ENCODE measurements at regions not wholly inside any gene's neighbourhood (a gene's known extent, or its start where the extent isn't known, plus 50 kb on each side); places are given as distances from the start of the nearest gene placed in this dataset.

DNA sequence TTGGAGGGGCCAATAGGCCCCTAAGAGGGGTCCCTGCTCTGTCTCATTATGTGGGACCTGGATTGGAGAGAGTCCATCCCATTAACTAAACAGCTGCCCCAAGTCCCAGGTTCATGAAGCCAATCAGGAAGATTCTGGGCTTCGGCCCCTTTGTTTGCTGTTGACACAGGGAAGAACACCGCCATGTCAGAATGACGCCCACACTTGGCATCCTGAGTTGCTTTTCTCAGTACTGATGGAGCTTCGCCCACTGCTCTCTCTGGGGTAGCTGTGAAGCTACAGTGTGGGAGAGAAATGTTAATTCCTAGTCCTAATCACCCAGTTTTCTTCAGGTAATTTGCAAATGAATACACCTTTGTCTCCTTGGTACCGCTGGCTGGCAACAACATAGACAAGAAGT lies 264.7 kb downstream of the GLRX3 start:
- no peak for DNase-seq (ENCODE audit: low read depth)

DNA sequence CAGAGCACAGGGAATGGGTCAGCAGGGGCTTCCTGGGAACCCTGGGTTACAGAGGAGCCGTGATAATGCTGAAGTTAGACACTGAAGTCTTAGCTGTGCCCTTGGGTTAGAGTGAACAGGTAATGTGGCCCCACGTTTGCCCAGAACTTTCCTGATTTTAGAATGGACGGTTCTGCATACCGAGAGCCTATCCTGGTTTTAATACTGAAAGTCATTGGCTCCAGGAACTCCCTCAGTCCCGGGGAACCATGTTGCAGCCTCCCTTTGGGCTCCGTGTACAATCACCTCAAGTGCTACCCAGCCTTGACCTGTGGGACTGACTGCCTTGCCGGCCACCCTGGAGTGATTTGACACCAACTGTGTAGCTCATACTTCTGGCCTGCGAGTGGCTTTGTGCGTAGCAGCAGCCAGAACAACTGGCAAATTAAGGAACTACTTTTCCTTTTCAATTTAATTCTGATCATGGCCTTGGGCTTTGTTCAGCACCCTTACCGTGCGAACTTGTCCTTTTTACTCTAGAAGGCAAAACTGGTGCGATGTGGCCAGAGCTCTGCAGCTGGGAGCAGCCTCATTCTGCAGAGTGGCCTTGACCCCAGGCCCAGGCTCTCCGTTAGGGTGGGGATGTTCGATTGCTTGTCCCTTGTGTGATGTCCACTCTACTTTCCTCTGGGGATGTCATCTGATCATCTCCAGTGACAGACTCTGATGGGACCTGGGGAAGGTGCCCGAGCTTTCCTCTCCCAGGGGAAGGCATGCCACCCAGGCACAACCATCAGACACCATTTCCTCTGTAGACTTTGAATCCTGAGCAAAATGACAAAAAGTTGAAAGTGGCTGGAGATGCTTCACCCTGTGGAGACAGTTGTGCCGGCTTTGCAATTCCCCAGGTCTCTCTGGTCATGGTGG lies 265.9 kb downstream of the GLRX3 start:
- DNase-seq (ENCODE audit: low read depth) = no peak

DNA sequence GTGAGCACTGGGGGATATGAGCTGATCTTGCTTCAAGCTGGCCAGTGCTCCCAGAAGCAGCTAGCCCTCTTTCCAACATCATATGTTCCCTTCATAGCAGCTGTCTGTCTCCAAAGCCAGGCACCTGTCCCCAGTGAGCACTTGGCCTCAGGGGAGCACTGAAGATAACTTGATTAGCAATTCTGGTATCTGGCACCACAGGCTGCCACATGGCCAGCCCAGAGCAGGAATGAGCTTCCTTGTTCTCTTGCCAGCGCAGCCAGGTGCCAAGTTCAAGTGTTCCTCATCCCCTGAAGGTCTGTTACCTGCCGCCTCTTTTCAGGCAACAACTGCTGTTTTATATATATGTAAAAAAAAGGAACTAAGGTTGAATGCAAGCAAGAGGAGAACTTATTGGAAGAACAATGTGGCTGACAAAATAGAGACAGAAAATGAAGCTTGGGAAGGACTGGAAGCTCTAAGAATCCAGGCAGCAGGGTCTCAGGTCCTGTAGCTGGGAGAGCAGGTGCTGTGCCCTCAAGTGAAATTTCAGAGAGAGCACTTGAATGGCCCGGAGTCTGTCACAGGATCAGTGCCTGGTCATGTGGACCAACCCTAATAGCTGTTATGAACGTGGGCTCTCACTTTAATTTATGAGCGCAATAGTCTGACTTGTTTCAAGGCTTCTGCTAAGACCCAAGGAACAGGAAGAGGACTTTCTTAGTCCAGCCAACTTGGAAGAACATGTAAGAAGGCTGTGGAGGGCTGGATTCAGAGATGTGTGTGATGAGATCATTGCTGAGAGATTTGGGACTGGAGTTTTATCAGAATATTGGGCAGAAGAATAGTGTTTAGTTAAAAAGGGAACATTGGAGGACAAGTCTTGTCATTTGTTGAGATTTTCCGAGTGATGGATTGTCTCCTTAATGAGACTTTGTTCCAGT lies 267.2 kb downstream of the GLRX3 start:
- no peak for DNase-seq (ENCODE audit: low read depth)

DNA sequence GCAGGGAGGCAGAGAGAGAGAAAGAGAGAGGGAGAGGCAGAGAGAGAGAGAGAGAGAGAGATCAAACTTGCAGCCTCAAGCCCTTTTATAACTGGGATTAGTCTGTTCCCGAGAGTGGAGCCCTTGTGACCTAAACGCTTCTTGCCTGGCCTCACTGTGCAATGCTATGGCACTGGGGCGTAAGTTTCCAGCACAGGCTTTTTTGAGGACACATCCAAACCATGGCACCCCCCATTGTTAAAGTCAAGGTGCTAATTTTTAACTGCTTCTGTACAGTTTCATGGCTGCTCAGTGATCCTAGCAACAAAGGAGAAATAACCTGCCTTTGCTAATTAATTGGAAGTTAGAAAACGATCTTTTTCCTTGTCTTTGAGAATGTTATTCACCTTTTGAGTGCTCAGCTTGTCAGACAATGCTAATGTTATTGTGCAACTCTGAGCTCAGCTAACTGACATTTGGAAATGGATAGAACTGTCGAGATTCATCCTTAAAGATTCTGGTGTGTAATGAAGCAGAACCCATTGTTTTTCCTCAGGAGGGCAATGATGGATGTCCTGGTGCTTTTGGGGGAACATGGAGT lies 268.4 kb downstream of the GLRX3 start:
- DNase-seq (ENCODE audit: low read depth) = no peak

- no peak for DNase-seq (ENCODE audit: low read depth)
Measured at GRCh38 chr10:130407052-130407451, 270.9 kb downstream of the GLRX3 start.

GRCh38 chr10:130409331-130409730 lies 273.1 kb downstream of the GLRX3 start:
- no peak for DNase-seq (ENCODE audit: low read depth)

- no peak for DNase-seq (ENCODE audit: low read depth)
Measured at GRCh38 chr10:130409931-130410330, 273.7 kb downstream of the GLRX3 start.

- no peak for DNase-seq (ENCODE audit: low read depth)
Measured at GRCh38 chr10:130411496-130412085, 275.4 kb downstream of the GLRX3 start.

GRCh38 chr10:130412317-130412716 lies 276.1 kb downstream of the GLRX3 start:
- DNase-seq (ENCODE audit: low read depth) = no peak

DNA sequence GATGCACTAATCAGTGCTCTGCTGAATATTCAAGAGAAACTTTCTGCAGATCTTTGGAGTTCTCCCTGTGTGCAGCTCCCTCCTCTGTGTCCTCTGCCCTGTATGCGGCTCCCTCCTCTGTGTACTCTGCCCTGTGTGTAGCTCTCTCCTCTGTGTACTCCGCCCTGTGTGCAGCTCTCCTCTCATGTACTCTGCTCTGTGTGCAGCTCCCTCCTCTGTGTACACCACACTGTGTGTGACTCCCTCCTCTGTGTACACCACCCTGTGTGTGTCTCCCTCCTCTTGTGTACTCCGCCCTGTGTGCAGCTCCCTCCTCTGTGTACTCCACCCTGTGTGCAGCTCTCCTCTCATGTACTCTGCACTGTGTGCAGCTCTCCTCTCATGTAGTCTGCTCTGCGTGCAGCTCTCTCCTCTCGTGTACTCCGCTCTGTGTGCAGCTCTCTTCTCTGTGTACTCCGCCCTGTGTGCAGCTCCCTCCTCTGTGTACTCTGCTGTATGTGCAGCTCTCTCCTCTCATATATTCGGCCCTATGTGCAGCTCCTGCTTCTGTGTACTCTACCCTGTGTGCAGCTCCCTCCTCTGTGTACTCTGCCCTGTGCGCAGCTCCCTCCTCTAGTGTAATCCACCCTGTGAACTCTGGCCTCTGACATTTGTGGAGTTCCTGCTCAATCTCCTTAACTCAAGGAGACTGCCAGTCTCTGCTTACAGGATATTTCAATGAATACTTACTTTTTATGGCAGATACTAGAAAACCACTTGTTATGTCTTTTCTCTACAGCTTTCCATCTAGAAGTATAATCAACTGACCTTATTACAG lies 280.4 kb downstream of the GLRX3 start:
- no peak for DNase-seq (ENCODE audit: low read depth)

- no peak for DNase-seq (ENCODE audit: low read depth)
Measured at GRCh38 chr10:130418731-130419130, 282.5 kb downstream of the GLRX3 start.

DNA sequence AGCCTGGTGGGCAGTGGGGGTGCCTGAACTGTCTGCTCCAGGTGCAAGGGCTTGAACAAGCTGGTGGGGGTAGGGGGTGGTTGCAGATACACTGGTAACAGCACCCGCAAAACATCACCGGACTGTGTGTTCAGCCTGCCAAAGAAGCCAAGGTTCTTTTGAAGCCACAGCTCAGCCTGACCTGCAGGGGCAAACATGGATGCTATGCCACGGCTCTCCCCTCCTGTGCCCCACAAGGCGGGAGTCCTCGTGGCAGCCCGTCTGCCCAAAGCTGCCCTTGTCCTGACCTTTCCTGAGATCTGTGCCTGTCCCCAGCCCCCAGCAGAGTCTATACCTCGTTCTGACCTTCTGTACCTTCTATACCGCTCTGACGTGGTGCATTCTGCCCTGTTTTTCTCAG lies 285.7 kb downstream of the GLRX3 start:
- DNase-seq (ENCODE audit: low read depth) = no peak

DNA sequence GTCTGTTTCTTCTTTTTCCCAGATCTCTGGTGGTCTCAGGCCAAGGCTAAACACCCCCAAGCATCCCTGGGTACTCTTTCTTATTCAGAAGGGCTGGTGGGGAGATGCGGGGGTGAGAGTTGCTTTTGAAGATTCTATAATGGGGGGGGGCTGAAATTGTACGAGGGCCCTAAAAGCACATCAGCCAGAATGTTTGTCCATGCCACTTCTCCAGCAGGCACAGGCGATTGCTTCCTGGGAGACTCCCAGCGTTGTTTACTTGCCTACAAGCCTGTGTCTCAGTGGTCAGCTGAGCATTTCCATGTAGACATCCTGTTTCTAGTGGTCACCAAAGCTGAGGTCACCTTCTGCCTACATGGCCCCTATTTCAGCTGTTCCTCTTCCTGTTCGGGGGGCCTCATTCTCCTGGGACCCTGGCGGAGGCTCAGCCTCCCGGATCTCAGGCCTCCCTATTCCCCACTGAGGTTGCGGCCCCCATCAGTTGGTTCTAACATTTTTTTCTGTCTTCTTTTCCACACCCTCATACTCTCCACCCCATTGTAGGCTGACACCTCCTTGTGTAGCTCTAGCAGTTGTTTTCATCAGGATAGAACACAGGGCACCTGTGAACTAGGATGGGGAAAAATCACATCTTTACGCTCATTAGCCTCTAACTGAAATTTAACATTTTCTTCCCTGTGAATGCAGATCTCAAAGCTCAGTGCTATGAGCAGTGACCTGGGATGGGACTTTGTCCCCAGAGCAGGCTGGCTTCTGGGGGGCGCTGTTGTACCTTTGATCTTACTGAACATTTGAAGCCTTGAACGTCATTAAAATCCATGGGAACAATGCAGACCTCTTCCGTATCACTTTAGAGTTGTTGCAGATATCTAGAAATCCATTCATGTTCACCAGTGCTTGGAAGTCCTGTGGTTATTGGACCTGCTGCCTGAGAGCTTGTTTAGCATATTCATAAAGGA lies 286.5 kb downstream of the GLRX3 start:
- no peak for DNase-seq (ENCODE audit: low read depth)

- DNase-seq (ENCODE audit: low read depth) = no peak
Measured at GRCh38 chr10:130423455-130424305, 287.5 kb downstream of the GLRX3 start.

GRCh38 chr10:130424418-130424817 lies 288.2 kb downstream of the GLRX3 start:
- no peak for DNase-seq (ENCODE audit: low read depth)

- DNase-seq (ENCODE audit: low read depth) = no peak
Measured at GRCh38 chr10:130425169-130425568, 289.0 kb downstream of the GLRX3 start.

DNA sequence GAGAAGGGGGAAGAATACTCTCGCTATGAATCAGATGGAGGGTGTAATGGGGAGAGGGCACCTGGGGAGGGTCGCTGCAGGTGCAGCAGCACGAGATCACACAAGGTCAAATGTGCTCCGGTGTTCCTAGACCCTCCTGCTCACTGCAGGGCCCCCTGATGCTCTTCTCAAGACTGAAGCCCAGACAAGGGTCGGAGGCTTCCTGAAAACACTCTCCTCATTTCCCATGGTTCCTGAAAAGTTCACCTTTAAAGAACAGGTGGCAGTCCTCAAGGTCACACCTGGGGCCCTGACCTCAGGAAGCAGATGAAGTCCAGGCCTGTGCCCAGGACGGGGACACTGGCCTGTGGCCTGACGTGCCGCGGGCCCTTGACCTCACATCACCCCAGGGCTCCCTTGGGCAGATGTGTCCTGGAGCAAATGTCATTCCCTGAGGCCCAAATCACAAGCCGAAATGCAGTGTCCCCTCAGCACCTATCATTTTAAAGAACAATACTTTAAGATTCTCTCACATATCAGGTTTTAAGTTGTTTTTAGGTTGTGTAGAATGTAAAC lies 289.8 kb downstream of the GLRX3 start:
- DNase-seq (ENCODE audit: low read depth) = no peak

DNA sequence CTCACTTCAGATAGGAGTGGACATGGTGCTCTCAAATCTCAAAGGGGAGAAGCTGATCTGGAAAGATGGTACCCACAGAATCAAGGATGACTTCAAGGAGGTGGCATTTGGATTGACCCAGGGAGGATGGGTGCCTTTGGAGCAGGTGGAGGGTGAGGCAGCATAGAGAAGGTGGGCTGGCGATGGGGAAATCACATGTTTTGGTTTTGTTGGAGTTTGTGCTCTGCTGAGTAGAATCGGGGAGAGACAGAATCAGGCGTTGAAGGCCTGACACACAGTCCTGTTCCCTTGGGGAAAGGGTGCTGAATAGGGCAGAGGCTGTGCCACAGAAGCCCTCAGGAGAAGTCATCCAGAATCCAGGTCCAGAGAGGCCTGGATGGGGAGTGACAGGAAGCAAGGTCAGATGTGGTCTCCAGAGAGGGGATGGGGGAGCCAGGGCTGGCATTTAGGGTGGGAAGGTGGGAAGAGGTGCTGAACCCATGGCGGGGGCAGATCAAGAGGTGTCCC lies 291.1 kb downstream of the GLRX3 start:
- no peak for DNase-seq (ENCODE audit: low read depth)

Measured in HT1080 (cell line).